Tibial nerve (tissue), 4 donors: ENCODE measurements at regions not wholly inside any gene's neighbourhood (a gene's known extent, or its start where the extent isn't known, plus 50 kb on each side); places are given as distances from the start of the nearest gene placed in this dataset.

ENCODE experiments used
- DNase-seq, 2 donors: peaks; one replicate each; pipeline ENCODE4 v3.0.0-alpha.2; 2019; ENCODE audit warnings: low spot score in 2 of 2
- H3K27ac ChIP-seq, 4 donors: fragments of 200-600 bp; sonication (generic) in 3 of 4; one replicate each; pipeline ENCODE4 v1.5.1; 2017 to 2019; ENCODE audit warnings: mild to moderate bottlenecking in 1 of 4
- H3K27me3 ChIP-seq, 2 donors: fragments of 200-600 bp; sonication (generic) in 1 of 2; one replicate each; pipeline versions ENCODE4 v1.5.1 to v1.6.0; 2017 to 2019
- H3K36me3 ChIP-seq, 3 donors: fragments of 200-600 bp; sonication (generic); one replicate each; pipeline ENCODE4 v1.5.1; 2018 to 2019
- H3K4me1 ChIP-seq, 4 donors: fragments of 200-600 bp; sonication (generic) in 3 of 4; one replicate each; pipeline ENCODE4 v1.5.1; 2017 to 2019
- H3K4me3 ChIP-seq, 4 donors: fragments of 200-600 bp; sonication (generic) in 3 of 4; one replicate each; pipeline ENCODE4 v1.5.1; 2017 to 2019; ENCODE audit warnings: mild to moderate bottlenecking in 1 of 4, moderate library complexity in 1 of 4
- H3K9me3 ChIP-seq, 4 donors: fragments of 200-600 bp; sonication (generic) in 3 of 4; one replicate each; pipeline ENCODE4 v1.5.1; 2017 to 2019
- CTCF ChIP-seq, 5 experiments: fragments of 200-600 bp in 3 of 5; fragments of 450-650 bp in 2 of 5; sonication (generic) in 3 of 5; IDR thresholded peaks; one replicate each; pipeline ENCODE4 v1.5.1; 2016 to 2019; ENCODE audit warnings: antibody characterized with exemption in 5 of 5, mild to moderate bottlenecking in 3 of 5, moderate library complexity in 2 of 5
- EP300 ChIP-seq, 2 donors: sonication (generic); formaldehyde crosslinking; IDR thresholded peaks; one replicate each; pipeline ENCODE4 v1.6.1; 2017; ENCODE audit warnings: antibody characterized with exemption in 2 of 2, mild to moderate bottlenecking in 1 of 2
- POLR2A ChIP-seq, 2 donors: fragments of 450-650 bp; IDR thresholded peaks; one replicate each; pipeline ENCODE4 v1.6.1; 2017; ENCODE audit warnings: antibody characterized with exemption in 2 of 2, mild to moderate bottlenecking in 2 of 2, moderate library complexity in 2 of 2
- WGBS, 2 donors: methylation state at CpG; one replicate each; pipeline ENCODE4 v1.1.5; 2018; 5-methylcytosine and 5-hydroxymethylcytosine counted together

GRCh38 chr11:98180511-98180910, 840.2 kb upstream of the CNTN5 start:
- Histone ChIP-seq H3K27ac (no peak overlapping the region), H3K4me1 (no peaks in the 10 kb centered on the region), H3K4me3 (no peak overlapping the region), H3K9me3 (peaks cover 0 to 5% (median 0%) of the 10 kb centered on the region in 4 donors), H3K27me3 (no peaks in the 10 kb centered on the region), H3K36me3 (no peaks in the 10 kb centered on the region)
- TF ChIP-seq EP300 (IDR thresholded peaks at IDR 0.05) (no peak), POLR2A (IDR thresholded peaks at IDR 0.05) (no peak), CTCF (IDR thresholded peaks at IDR 0.05) (no peak)
- 81 to 88% methylated on average over 1 of the region's 1 CpG for WGBS, 2 donors
- DNase-seq: no peak

GRCh38 chr11:98180921-98181320, 839.8 kb upstream of the CNTN5 start:
- TF ChIP-seq POLR2A (IDR thresholded peaks at IDR 0.05) (no peak), EP300 (IDR thresholded peaks at IDR 0.05) (no peak), CTCF (IDR thresholded peaks at IDR 0.05) (no peak)
- Histone ChIP-seq H3K27ac (no peak overlapping the region), H3K4me1 (no peaks in the 10 kb centered on the region), H3K9me3 (peaks cover 0 to 7% (median 0%) of the 10 kb centered on the region in 4 donors), H3K36me3 (no peaks in the 10 kb centered on the region), H3K4me3 (no peak overlapping the region), H3K27me3 (no peaks in the 10 kb centered on the region)
- no peak for DNase-seq
- WGBS, 2 donors: 32 to 54% methylated on average over 2 of the region's 2 CpGs

DNA sequence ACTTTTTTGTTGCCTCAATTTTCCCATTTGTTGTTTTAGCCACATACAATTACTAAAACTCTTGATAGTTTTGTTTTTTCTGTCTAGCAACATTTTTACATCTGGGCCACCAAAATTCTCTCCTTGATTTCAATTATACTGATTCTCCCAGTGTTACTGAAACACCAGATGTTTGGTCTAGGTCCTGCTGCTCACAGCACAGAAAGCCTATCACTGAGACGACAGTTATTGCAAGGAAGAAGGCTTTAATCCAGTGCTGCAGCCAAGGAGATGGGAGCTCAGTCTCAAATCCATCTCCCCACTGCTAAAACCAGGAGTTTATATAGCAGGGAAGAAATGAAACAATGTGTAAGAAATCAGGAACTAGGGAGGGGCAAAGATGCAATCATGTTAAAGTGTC, 837.7 kb upstream of the CNTN5 start:
- Histone ChIP-seq H3K4me1 (no peaks in the 10 kb centered on the region), H3K27ac (no peak overlapping the region), H3K4me3 (no peak overlapping the region), H3K36me3 (no peaks in the 10 kb centered on the region), H3K27me3 (no peaks in the 10 kb centered on the region), H3K9me3 (peaks cover 0 to 7% (median 0%) of the 10 kb centered on the region in 4 donors)
- 36 to 64% methylated on average over 1 of the region's 1 CpG for WGBS, 2 donors
- TF ChIP-seq POLR2A (IDR thresholded peaks at IDR 0.05) (no peak), EP300 (IDR thresholded peaks at IDR 0.05) (no peak), CTCF (IDR thresholded peaks at IDR 0.05) (no peak)
- no peak for DNase-seq

DNA sequence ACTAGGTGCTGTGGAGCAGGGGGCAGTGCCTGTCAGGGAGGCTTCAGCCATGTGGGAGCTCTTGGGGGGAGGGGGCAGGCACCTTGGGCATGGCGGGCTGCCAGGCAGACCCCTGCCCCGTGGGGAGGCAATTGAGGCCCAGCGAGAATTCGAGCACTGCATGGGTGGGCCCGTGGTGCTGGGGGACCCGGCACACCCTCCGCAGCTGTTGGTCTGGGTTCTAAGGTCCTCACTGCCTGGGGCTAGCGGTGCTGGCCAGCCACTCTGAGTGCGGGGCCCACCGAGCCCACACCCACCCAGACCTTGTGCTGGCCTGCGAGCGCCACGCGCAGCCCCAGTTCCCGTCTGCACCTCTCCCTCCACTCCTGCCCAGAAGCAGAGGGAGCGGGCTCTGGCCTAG, 835.5 kb upstream of the CNTN5 start:
- no peaks in the 10 kb centered on the region for H3K27me3 ChIP-seq
- no peaks in the 10 kb centered on the region for H3K4me1 ChIP-seq
- H3K36me3 ChIP-seq: no peaks in the 10 kb centered on the region
- no peak overlapping the region for H3K4me3 ChIP-seq
- TF ChIP-seq EP300 (IDR thresholded peaks at IDR 0.05): no peak
- TF ChIP-seq POLR2A (IDR thresholded peaks at IDR 0.05): no peak
- TF ChIP-seq CTCF (IDR thresholded peaks at IDR 0.05): no peak
- peaks cover 0 to 7% (median 0%) of the 10 kb centered on the region in 4 donors for H3K9me3 ChIP-seq
- no peak overlapping the region for H3K27ac ChIP-seq
- WGBS, 2 donors: 93 to 97% methylated on average over 8 to 13 of the region's 16 CpGs
- DNase-seq: no peak

GRCh38 chr11:98194611-98195010, 826.1 kb upstream of the CNTN5 start:
- no peak for DNase-seq

More at GRCh38 chr11:98194611-98195010, 826.1 kb upstream of the CNTN5 start:
- H3K9me3 ChIP-seq: no peaks in the 10 kb centered on the region
- H3K36me3 ChIP-seq: no peaks in the 10 kb centered on the region
- H3K4me3 ChIP-seq: no peak overlapping the region
- H3K27me3 ChIP-seq: no peaks in the 10 kb centered on the region
- H3K4me1 ChIP-seq: no peaks in the 10 kb centered on the region
- WGBS, 2 donors: 85 to 87% methylated on average over 7 of the region's 7 CpGs
- H3K27ac ChIP-seq: no peak overlapping the region
- TF ChIP-seq POLR2A (IDR thresholded peaks at IDR 0.05) (no peak), EP300 (IDR thresholded peaks at IDR 0.05) (no peak), CTCF (IDR thresholded peaks at IDR 0.05) (no peak)
